PC-9 (cell line): ENCODE measurements at regions not wholly inside any gene's neighbourhood (a gene's known extent, or its start where the extent isn't known, plus 50 kb on each side); places are given as distances from the start of the nearest gene placed in this dataset.

Experiments used
- BruUV-seq: library from RNA; stranded (reverse); fragments of 400-500 nt; replicated peaks from 2 replicates; lab custom pipeline; 2021; lab: Mats Ljungman, UMichigan
- CTCF ChIA-PET: fragments of 300-600 bp; sonication (Branson Sonifier 250); formaldehyde crosslinking; loops from one replicate; lab custom pipeline; 2022; ENCODE audit warnings: antibody characterized with exemption; lab: Charles Lee
- POLR2A ChIA-PET: fragments of 300-600 bp; sonication (Branson Sonifier 250); formaldehyde crosslinking; loops from one replicate; lab custom pipeline; 2022; ENCODE audit warnings: antibody characterized with exemption; ENCODE audit not compliant: unreplicated experiment; lab: Charles Lee
- DNase-seq, 2 experiments: peaks; one replicate each; pipeline versions ENCODE4 v3.0.0 to v3.0.0-alpha.2; 2015 to 2022; ENCODE audit warnings: mixed read lengths in 1 of 2
- H2AFZ ChIP-seq: fragments of 200-600 bp; sonication (generic); 2 replicates; pipeline ENCODE4 v1.8.1; 2017; ENCODE audit warnings: antibody characterized with exemption
- H3F3A ChIP-seq: fragments of 200-600 bp; sonication (generic); 2 replicates; pipeline ENCODE4 v1.8.1; 2017; ENCODE audit warnings: antibody characterized with exemption, mild to moderate bottlenecking, low read depth; ENCODE audit not compliant: insufficient read depth
- H3K27ac ChIP-seq: fragments of 200-600 bp; sonication (generic); 2 replicates; pipeline ENCODE4 v1.6.1; 2016; ENCODE audit warnings: mixed run types
- H3K27me3 ChIP-seq: fragments of 200-600 bp; sonication (generic); 2 replicates; pipeline ENCODE4 v1.6.1; 2016; ENCODE audit warnings: low read depth, mixed run types; ENCODE audit not compliant: insufficient read depth
- H3K36me3 ChIP-seq: fragments of 200-600 bp; sonication (generic); 2 replicates; pipeline ENCODE4 v1.6.1; 2016; ENCODE audit warnings: low read depth, mixed run types
- H3K4me1 ChIP-seq: fragments of 200-600 bp; sonication (generic); replicated peaks from 2 replicates; pipeline ENCODE4 v1.6.1; 2016; ENCODE audit warnings: mixed run types; ENCODE audit not compliant: insufficient read depth
- H3K4me2 ChIP-seq: fragments of 200-600 bp; sonication (generic); 2 replicates; pipeline ENCODE4 v1.6.1; 2017; ENCODE audit warnings: mixed run types
- H3K4me3 ChIP-seq: fragments of 200-600 bp; sonication (generic); 2 replicates; pipeline ENCODE4 v1.6.1; 2016; ENCODE audit warnings: mixed run types
- H3K79me2 ChIP-seq: fragments of 200-600 bp; sonication (generic); 2 replicates; pipeline ENCODE4 v1.6.1; 2017; ENCODE audit warnings: low read depth, mixed run types
- H3K9me2 ChIP-seq: fragments of 200-600 bp; sonication (generic); 2 replicates; pipeline ENCODE4 v1.8.1; 2017; ENCODE audit warnings: mild to moderate bottlenecking; ENCODE audit not compliant: insufficient read depth
- H3K9me3 ChIP-seq: fragments of 200-600 bp; sonication (generic); 2 replicates; pipeline ENCODE4 v1.8.1; 2016; ENCODE audit warnings: low read depth; ENCODE audit not compliant: insufficient read depth
- H4K20me1 ChIP-seq: fragments of 200-600 bp; sonication (generic); 2 replicates; pipeline ENCODE4 v1.8.1; 2017; ENCODE audit not compliant: insufficient read depth
- EZH2 ChIP-seq: fragments of 200-600 bp; sonication (generic); IDR thresholded peaks from 2 replicates; pipeline ENCODE4 v1.8.0; 2017; ENCODE audit warnings: antibody characterized with exemption, low read depth
- intact Hi-C: fragments of 100-400 bp; cut with micrococcal nuclease; formaldehyde crosslinking; loops from one replicate; pipeline ENCODE4 v1.10.0; 2022; ENCODE audit not compliant: unreplicated experiment
- TF ChIP-seq, protein P1 (sequence below): fragments of 200-600 bp; sonication (generic); conservative IDR thresholded peaks from 2 replicates; pipeline ENCODE4 v1.6.1; 2017; ENCODE audit warnings: mixed run types, antibody characterized with exemption, mild to moderate bottlenecking, moderate library complexity

DNA sequence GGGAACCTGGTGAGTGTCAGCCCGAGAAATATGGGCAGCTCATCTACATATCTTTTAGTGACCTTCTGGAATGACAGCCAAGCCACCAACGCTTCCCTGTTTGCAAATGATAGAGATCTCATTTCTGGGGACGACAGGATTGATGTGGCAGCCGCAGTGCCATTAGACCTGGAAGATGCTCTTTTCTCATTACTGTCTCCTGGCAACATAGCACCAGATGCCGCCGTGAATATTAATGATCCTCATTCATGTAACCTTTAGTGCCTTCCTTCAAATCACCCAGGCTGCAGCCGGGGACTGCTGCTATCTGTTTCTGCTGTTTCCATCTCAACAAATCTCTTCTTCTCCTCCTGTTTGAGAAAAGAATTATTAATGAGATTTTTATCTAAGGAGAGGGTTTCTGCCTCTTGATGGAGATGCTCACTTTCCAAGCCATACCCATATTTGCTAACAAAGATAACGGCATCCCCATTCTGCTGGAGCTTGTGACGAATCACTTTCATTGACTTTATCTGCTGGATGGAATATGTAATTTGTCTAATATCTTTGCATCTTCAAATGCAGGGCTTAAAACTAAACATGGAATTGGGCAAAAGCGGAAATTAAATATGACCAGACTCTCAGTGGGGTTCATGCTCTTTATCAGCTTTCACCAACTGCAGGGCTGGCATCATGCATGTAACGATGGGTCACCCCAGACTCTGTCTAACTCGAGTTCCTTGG lies 74.8 kb upstream of the KIF16B start:
- Histone ChIP-seq H3K4me2 (no peak overlapping the region), H2AFZ (no peak overlapping the region), H3K27ac (no peak overlapping the region), H3K79me2 (no peaks in the 10 kb centered on the region), H3K9me2 (no peaks in the 10 kb centered on the region; the same call in 1 of the 2 replicates), H3K27me3 (peaks cover 39% of the 10 kb centered on the region), H3K4me1 (no peaks in the 10 kb centered on the region), H3K36me3 (no peaks in the 10 kb centered on the region), H3F3A (no peaks in the 10 kb centered on the region), H3K4me3 (no peak overlapping the region), H3K9me3 (no peaks in the 10 kb centered on the region), H4K20me1 (no peaks in the 10 kb centered on the region)
- DNase-seq: no peak
- BruUV-seq: no TSS peak
- TF ChIP-seq, protein P1, sequence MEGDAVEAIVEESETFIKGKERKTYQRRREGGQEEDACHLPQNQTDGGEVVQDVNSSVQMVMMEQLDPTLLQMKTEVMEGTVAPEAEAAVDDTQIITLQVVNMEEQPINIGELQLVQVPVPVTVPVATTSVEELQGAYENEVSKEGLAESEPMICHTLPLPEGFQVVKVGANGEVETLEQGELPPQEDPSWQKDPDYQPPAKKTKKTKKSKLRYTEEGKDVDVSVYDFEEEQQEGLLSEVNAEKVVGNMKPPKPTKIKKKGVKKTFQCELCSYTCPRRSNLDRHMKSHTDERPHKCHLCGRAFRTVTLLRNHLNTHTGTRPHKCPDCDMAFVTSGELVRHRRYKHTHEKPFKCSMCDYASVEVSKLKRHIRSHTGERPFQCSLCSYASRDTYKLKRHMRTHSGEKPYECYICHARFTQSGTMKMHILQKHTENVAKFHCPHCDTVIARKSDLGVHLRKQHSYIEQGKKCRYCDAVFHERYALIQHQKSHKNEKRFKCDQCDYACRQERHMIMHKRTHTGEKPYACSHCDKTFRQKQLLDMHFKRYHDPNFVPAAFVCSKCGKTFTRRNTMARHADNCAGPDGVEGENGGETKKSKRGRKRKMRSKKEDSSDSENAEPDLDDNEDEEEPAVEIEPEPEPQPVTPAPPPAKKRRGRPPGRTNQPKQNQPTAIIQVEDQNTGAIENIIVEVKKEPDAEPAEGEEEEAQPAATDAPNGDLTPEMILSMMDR: no peak
- no peak for TF ChIP-seq EZH2
- ChIA-PET POLR2A (no interaction called here), CTCF (no interaction called here)
- intact Hi-C loops: no loop called here

DNA sequence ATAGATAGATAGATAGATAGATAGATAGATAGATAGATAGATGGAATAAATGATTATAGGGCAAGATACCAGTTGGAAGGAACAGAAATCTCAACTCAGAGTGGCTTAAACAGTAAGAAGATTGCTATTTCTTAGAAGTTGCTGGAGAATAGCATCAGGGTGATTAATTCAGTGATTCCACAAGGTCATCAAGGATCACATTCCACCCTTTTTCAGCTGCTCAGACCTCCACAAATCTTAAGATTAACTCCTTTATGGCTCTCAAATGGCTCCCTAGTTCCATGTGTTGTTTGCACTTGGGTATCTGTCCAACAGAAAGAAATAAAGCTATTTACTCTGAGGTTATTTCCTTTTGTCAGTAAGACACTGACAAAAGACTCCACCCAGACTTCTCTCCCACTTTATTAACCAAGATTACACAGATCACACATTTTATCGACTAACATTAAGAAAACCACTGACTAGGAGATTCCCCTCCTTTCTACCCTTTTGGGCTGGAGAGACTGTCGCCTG lies 68.3 kb upstream of the KIF16B start:
- Histone ChIP-seq H3K4me1 (no peaks in the 10 kb centered on the region), H3F3A (no peaks in the 10 kb centered on the region), H3K36me3 (no peaks in the 10 kb centered on the region), H3K4me3 (no peak overlapping the region), H3K4me2 (no peak overlapping the region), H3K27me3 (peaks cover 39% of the 10 kb centered on the region), H3K79me2 (no peaks in the 10 kb centered on the region), H2AFZ (no peak overlapping the region), H3K9me3 (no peaks in the 10 kb centered on the region), H4K20me1 (no peaks in the 10 kb centered on the region), H3K27ac (no peak overlapping the region), H3K9me2 (no peaks in the 10 kb centered on the region; the same call in 1 of the 2 replicates)
- ChIA-PET POLR2A (no interaction called here), CTCF (no interaction called here)
- intact Hi-C loops: no loop called here
- TF ChIP-seq EZH2: no peak
- TF ChIP-seq, protein P1: no peak
- BruUV-seq: no TSS peak
- no peak for DNase-seq

DNA sequence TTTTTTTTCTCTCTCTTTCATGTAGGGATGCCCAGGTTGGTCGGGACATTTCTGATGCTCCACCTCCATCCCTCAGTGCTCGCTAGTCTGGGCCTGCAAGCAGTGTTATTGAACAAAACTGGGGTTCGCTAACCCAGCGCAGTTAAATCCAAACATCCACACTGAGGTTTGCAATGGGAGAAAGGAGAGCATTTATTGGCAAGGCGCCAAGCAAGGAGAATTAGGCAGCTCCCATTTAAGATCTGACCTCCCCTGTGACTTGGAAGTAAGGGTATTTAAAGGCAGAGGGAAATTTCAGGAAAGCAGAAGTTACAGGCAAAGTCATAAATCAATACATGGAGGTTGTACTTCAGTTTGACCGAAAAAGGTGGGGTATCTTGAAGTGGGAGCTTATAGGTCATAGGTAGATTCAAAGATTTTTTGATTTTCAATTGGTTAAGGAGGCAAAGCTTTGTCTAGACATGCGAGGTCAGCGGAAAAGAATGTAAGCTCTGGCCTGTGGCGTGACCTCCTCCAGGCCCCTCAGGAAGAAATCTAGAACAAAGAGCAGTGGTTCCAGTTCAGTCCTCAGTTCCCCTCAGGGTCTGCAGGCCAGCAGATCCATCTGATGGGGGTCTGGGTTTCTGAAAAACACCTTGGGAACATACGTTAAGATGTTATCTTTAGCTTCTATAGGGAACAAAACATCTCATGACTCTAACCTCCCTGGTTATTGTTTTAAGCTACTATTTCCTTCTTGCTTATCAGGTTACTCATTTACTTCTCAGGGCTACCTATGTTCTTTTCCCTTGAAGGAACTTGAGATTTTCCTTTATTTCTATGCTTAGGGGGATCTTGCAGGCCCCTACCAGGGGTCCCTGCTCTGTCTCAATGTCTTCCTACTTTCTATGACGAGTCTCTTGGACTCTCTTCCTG lies 66.0 kb upstream of the KIF16B start:
- no TSS peak for BruUV-seq

More for the DNA sequence above, 66.0 kb upstream of the KIF16B start:
- ChIA-PET CTCF (no interaction called here), POLR2A (interaction anchor here (0.6 kb wide), 1 partner anchor 86 kb away, joined by 3 read pairs; no protein-coding TSS in a partner anchor)
- no peak for DNase-seq
- Histone ChIP-seq H3K79me2 (no peaks in the 10 kb centered on the region), H3K9me2 (no peaks in the 10 kb centered on the region; the same call in 1 of the 2 replicates), H3K4me2 (no peak overlapping the region), H3K36me3 (no peaks in the 10 kb centered on the region), H3K9me3 (no peaks in the 10 kb centered on the region), H3K27ac (no peak overlapping the region), H3K4me3 (no peak overlapping the region), H3K27me3 (peaks cover 22% of the 10 kb centered on the region), H2AFZ (0 out of 2 replicates have a peak overlapping the region, but pooled peaks have one; percentile 2), H3F3A (no peaks in the 10 kb centered on the region), H3K4me1 (no peaks in the 10 kb centered on the region), H4K20me1 (no peaks in the 10 kb centered on the region)
- intact Hi-C loops: loop anchor here (5.0 kb wide), 1 partner anchor 123 kb away; no protein-coding TSS in a partner anchor
- TF ChIP-seq EZH2: no peak
